C4-2B (cell line): ENCODE measurements at regions not wholly inside any gene's neighbourhood (a gene's known extent, or its start where the extent isn't known, plus 50 kb on each side); places are given as distances from the start of the nearest gene placed in this dataset.

Experiments
- ZFX ChIP-seq: fragments of 450-650 bp; IDR thresholded peaks from 2 replicates; pipeline ENCODE4 v1.6.1; 2017
- TF ChIP-seq, protein P1 (sequence below): fragments of 450-650 bp; conservative IDR thresholded peaks from 2 replicates; pipeline ENCODE4 v1.5.1; 2017; ENCODE audit warnings: mild to moderate bottlenecking

DNA sequence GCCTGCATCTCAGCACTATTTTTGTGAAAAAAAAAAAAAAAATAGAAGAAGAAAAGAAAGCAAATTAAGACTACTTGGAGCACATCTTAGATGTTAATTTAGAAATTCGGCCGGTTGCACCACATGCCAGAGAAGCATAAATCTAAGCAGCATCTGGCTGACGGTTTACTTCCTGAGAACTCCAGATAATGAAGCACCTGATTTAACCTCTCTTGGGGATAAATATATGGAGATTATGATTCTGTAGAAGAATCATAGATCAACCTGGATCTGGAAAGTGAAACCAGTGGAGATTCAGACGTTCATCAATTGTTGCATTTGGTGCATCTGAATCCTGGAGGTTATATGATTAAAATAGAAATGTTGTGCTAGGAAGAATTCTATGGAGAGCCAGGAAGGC lies 102.1 kb upstream of the SH3BP4 start:
- TF ChIP-seq, protein P1, sequence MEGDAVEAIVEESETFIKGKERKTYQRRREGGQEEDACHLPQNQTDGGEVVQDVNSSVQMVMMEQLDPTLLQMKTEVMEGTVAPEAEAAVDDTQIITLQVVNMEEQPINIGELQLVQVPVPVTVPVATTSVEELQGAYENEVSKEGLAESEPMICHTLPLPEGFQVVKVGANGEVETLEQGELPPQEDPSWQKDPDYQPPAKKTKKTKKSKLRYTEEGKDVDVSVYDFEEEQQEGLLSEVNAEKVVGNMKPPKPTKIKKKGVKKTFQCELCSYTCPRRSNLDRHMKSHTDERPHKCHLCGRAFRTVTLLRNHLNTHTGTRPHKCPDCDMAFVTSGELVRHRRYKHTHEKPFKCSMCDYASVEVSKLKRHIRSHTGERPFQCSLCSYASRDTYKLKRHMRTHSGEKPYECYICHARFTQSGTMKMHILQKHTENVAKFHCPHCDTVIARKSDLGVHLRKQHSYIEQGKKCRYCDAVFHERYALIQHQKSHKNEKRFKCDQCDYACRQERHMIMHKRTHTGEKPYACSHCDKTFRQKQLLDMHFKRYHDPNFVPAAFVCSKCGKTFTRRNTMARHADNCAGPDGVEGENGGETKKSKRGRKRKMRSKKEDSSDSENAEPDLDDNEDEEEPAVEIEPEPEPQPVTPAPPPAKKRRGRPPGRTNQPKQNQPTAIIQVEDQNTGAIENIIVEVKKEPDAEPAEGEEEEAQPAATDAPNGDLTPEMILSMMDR = no peak
- TF ChIP-seq ZFX = no peak
